Body of pancreas (tissue), 4 donors: ENCODE measurements at regions not wholly inside any gene's neighbourhood (a gene's known extent, or its start where the extent isn't known, plus 50 kb on each side); places are given as distances from the start of the nearest gene placed in this dataset.

Source experiments
- CTCF ChIP-seq, 7 experiments: fragments of 450-650 bp in 4 of 7; fragments of 200-600 bp in 3 of 7; sonication (generic) in 3 of 7; IDR thresholded peaks; one replicate each; pipeline ENCODE4 v1.5.1; 2016 to 2019; ENCODE audit warnings: antibody characterized with exemption in 7 of 7
- POLR2A ChIP-seq, 3 donors: fragments of 450-650 bp; IDR thresholded peaks; one replicate each; pipeline ENCODE4 v1.6.1; 2016; ENCODE audit warnings: antibody characterized with exemption in 3 of 3, mild to moderate bottlenecking in 2 of 3

- TF ChIP-seq CTCF (IDR thresholded peaks at IDR 0.05) (no peak), POLR2A (IDR thresholded peaks at IDR 0.05) (no peak)
Measured at GRCh38 chrX:30982467-30982866, 89.4 kb downstream of the FTHL17 start.
